ENCODE measurements at regions not wholly inside any gene's neighbourhood (a gene's known extent, or its start where the extent isn't known, plus 50 kb on each side); places are given as distances from the start of the nearest gene placed in this dataset.
A peak's percentile ranks its signal among the peaks of the same experiment; 100 is the strongest.

- peak; percentile 36 for DNase-seq (ENCODE audit: low spot score)
Measured at GRCh38 chr5:56549096-56549886, 266.1 kb upstream of the MAP3K1 start.

- DNase-seq (ENCODE audit: low spot score) = no peak
Measured at GRCh38 chr5:56545016-56545415, 270.3 kb upstream of the MAP3K1 start.

- peak; percentile 87 for DNase-seq (ENCODE audit: low spot score)
Measured at GRCh38 chr5:56543441-56544388, 271.6 kb upstream of the MAP3K1 start.

GRCh38 chr5:56540266-56540665, 275.1 kb upstream of the MAP3K1 start:
- no peak for DNase-seq (ENCODE audit: low spot score)

GRCh38 chr5:56538580-56538979, 276.8 kb upstream of the MAP3K1 start:
- DNase-seq (ENCODE audit: low spot score) = no peak

- DNase-seq (ENCODE audit: low spot score) = peak; percentile 70
Measured at GRCh38 chr5:56535347-56535746, 280.0 kb upstream of the MAP3K1 start.

GRCh38 chr5:56534102-56534829, 281.1 kb upstream of the MAP3K1 start:
- peak; percentile 86 for DNase-seq (ENCODE audit: low spot score)

- no peak for DNase-seq (ENCODE audit: low spot score)
Measured at GRCh38 chr5:56532466-56532865, 282.9 kb upstream of the MAP3K1 start.

GRCh38 chr5:56530626-56531138, 284.7 kb upstream of the MAP3K1 start:
- DNase-seq (ENCODE audit: low spot score) = no peak

GRCh38 chr5:56529666-56530430, 285.5 kb upstream of the MAP3K1 start:
- DNase-seq (ENCODE audit: low spot score) = no peak

- peak; percentile 96 for DNase-seq (ENCODE audit: low spot score)
Measured at GRCh38 chr5:56527174-56527573, 288.2 kb upstream of the MAP3K1 start.

- DNase-seq (ENCODE audit: low spot score) = peak; percentile 88
Measured at GRCh38 chr5:56525113-56525512, 290.2 kb upstream of the MAP3K1 start.

GRCh38 chr5:56523790-56524575, 290.9 kb upstream of the ANKRD55 start:
- DNase-seq (ENCODE audit: low spot score) = no peak

- DNase-seq (ENCODE audit: low spot score) = peak; percentile 43
Measured at GRCh38 chr5:56522960-56523359, 289.8 kb upstream of the ANKRD55 start.

GRCh38 chr5:56522169-56522568, 289.0 kb upstream of the ANKRD55 start:
- DNase-seq (ENCODE audit: low spot score) = no peak

- DNase-seq (ENCODE audit: low spot score) = no peak
Measured at GRCh38 chr5:56520986-56521730, 288.0 kb upstream of the ANKRD55 start.

- no peak for DNase-seq (ENCODE audit: low spot score)
Measured at GRCh38 chr5:56518820-56519219, 285.7 kb upstream of the ANKRD55 start.

- peak; percentile 53 for DNase-seq (ENCODE audit: low spot score)
Measured at GRCh38 chr5:56517011-56517416, 283.9 kb upstream of the ANKRD55 start.

GRCh38 chr5:56516441-56516840, 283.3 kb upstream of the ANKRD55 start:
- DNase-seq (ENCODE audit: low spot score) = no peak

- no peak for DNase-seq (ENCODE audit: low spot score)
Measured at GRCh38 chr5:56516035-56516434, 282.9 kb upstream of the ANKRD55 start.

Measured in kidney tubule cell (primary cell).